PFSK-1 (cell line): ENCODE measurements at regions not wholly inside any gene's neighbourhood (a gene's known extent, or its start where the extent isn't known, plus 50 kb on each side); places are given as distances from the start of the nearest gene placed in this dataset.

Experiments used
- POLR2AphosphoS5 ChIP-seq: IDR thresholded peaks from 2 replicates; pipeline ENCODE4 v1.6.1; 2012; ENCODE audit warnings: low read depth, mild to moderate bottlenecking, control low read depth, low read length, moderate library complexity
- SIN3A ChIP-seq: IDR thresholded peaks from 2 replicates; pipeline ENCODE4 v1.6.1; 2012; ENCODE audit warnings: mild to moderate bottlenecking, low read length, moderate library complexity, borderline replicate concordance; ENCODE audit not compliant: insufficient read depth

- TF ChIP-seq POLR2AphosphoS5 (no peak), SIN3A (no peak)
Observed at GRCh38 chr7:17661982-17662585, 278.2 kb downstream of the SNX13 start.
